DND-41 (cell line): ENCODE measurements at regions not wholly inside any gene's neighbourhood (a gene's known extent, or its start where the extent isn't known, plus 50 kb on each side); places are given as distances from the start of the nearest gene placed in this dataset.

Source experiments
- ATAC-seq: fragments of 200-7000 bp; cut with Tn5 transposase; 3 replicates; pipeline ENCODE4 v1.9.1; 2021; ENCODE audit warnings: low read depth; ENCODE audit not compliant: insufficient read depth
- DNase-seq: peaks from one replicate; pipeline ENCODE4 v3.0.0-alpha.2; 2020
- H2AFZ ChIP-seq: 2 replicates; pipeline ENCODE4 v1.6.0; 2012; ENCODE audit warnings: low read depth, low read length
- H3K27ac ChIP-seq: 2 replicates; pipeline ENCODE4 v1.5.1; 2012; ENCODE audit warnings: low read length, inconsistent platforms
- H3K27me3 ChIP-seq: fragments of 200-600 bp; sonication (generic); 2 replicates; pipeline ENCODE4 v1.6.0; 2012; ENCODE audit warnings: low read length, mild to moderate bottlenecking, inconsistent platforms; ENCODE audit not compliant: insufficient read depth, poor library complexity
- H3K36me3 ChIP-seq: 2 replicates; pipeline ENCODE4 v1.5.1; 2012; ENCODE audit warnings: low read length, inconsistent platforms; ENCODE audit not compliant: insufficient read depth
- H3K4me1 ChIP-seq: 2 replicates; pipeline ENCODE4 v1.5.1; 2012; ENCODE audit warnings: mild to moderate bottlenecking, low read length; ENCODE audit not compliant: insufficient read depth
- H3K4me2 ChIP-seq: 2 replicates; pipeline ENCODE4 v1.6.0; 2012; ENCODE audit warnings: mild to moderate bottlenecking, moderate library complexity, low read length, inconsistent platforms; ENCODE audit not compliant: insufficient read depth
- H3K4me3 ChIP-seq, 2 experiments: fragments of 200-600 bp in 1 of 2; shearing (Covaris generic) in 1 of 2; 2 replicates each; pipeline ENCODE4 v1.5.1; 2012 to 2016; ENCODE audit warnings: inconsistent platforms in 2 of 2, low read length in 2 of 2, mild to moderate bottlenecking in 2 of 2, low read depth in 1 of 2, moderate library complexity in 1 of 2
- H3K79me2 ChIP-seq: 2 replicates; pipeline ENCODE4 v1.6.0; 2012; ENCODE audit warnings: low read length, inconsistent platforms; ENCODE audit not compliant: insufficient read depth
- H3K9ac ChIP-seq: 2 replicates; pipeline ENCODE4 v1.6.0; 2012; ENCODE audit warnings: low read depth, mild to moderate bottlenecking, inconsistent platforms, low read length, moderate library complexity
- H3K9me3 ChIP-seq: 2 replicates; pipeline ENCODE4 v1.5.1; 2012; ENCODE audit warnings: low read length, moderate library complexity, mild to moderate bottlenecking, inconsistent platforms; ENCODE audit not compliant: insufficient read depth, severe bottlenecking
- H4K20me1 ChIP-seq: 2 replicates; pipeline ENCODE4 v1.6.0; 2012; ENCODE audit warnings: low read length; ENCODE audit not compliant: insufficient read depth
- CTCF ChIP-seq: IDR thresholded peaks from 2 replicates; pipeline ENCODE4 v1.5.1; 2012; ENCODE audit warnings: borderline replicate concordance, low read length, moderate library complexity, mild to moderate bottlenecking; ENCODE audit not compliant: poor library complexity, severe bottlenecking; ENCODE audit errors: extremely low read depth
- EZH2 ChIP-seq: IDR thresholded peaks from 3 replicates; pipeline ENCODE4 v1.6.1; 2012; ENCODE audit warnings: borderline replicate concordance, low read depth, mild to moderate bottlenecking, moderate library complexity, low read length, inconsistent platforms; ENCODE audit not compliant: severe bottlenecking

GRCh38 chr5:60509519-60509918 lies 190.4 kb downstream of the DEPDC1B start:
- no peak for ATAC-seq
- no peaks in the 10 kb centered on the region for H3K27me3 ChIP-seq
- TF ChIP-seq CTCF: no peak
- TF ChIP-seq EZH2: no peak

GRCh38 chr5:60507687-60508086 lies 192.3 kb downstream of the DEPDC1B start:
- no peak overlapping the region for H3K27ac ChIP-seq
- no peak overlapping the region for H3K4me2 ChIP-seq
- H3K9ac ChIP-seq: no peak overlapping the region
- no peaks in the 10 kb centered on the region for H3K27me3 ChIP-seq
- TF ChIP-seq EZH2: no peak
- no peak for TF ChIP-seq CTCF
- no peaks in the 10 kb centered on the region for H3K4me1 ChIP-seq
- H3K4me3 ChIP-seq: no peak overlapping the region
- DNase-seq: no peak
- no peak for ATAC-seq
- no peaks in the 10 kb centered on the region for H4K20me1 ChIP-seq
- no peaks in the 10 kb centered on the region for H3K9me3 ChIP-seq
- H3K36me3 ChIP-seq: no peaks in the 10 kb centered on the region
- no peaks in the 10 kb centered on the region for H3K79me2 ChIP-seq
- H2AFZ ChIP-seq: no peak overlapping the region

More at GRCh38 chr5:60509519-60509918, 190.4 kb downstream of the DEPDC1B start:
- H2AFZ ChIP-seq: no peak overlapping the region
- H4K20me1 ChIP-seq: no peaks in the 10 kb centered on the region
- no peak overlapping the region for H3K9ac ChIP-seq
- H3K27ac ChIP-seq: no peak overlapping the region
- no peak overlapping the region for H3K4me2 ChIP-seq
- H3K4me1 ChIP-seq: no peaks in the 10 kb centered on the region
- no peaks in the 10 kb centered on the region for H3K79me2 ChIP-seq
- no peaks in the 10 kb centered on the region for H3K36me3 ChIP-seq
- no peak for DNase-seq
- H3K4me3 ChIP-seq: no peak overlapping the region
- no peaks in the 10 kb centered on the region for H3K9me3 ChIP-seq

GRCh38 chr5:60505373-60506171 lies 194.4 kb downstream of the DEPDC1B start:
- H3K36me3 ChIP-seq: no peaks in the 10 kb centered on the region
- no peak overlapping the region for H3K4me3 ChIP-seq
- no peaks in the 10 kb centered on the region for H3K27me3 ChIP-seq
- H3K79me2 ChIP-seq: no peaks in the 10 kb centered on the region
- no peak overlapping the region for H3K27ac ChIP-seq
- no peaks in the 10 kb centered on the region for H3K4me1 ChIP-seq
- no peak for ATAC-seq
- H2AFZ ChIP-seq: no peak overlapping the region
- H3K9me3 ChIP-seq: no peaks in the 10 kb centered on the region
- H4K20me1 ChIP-seq: no peaks in the 10 kb centered on the region
- no peak overlapping the region for H3K4me2 ChIP-seq
- TF ChIP-seq CTCF (no peak), EZH2 (no peak)
- no peak overlapping the region for H3K9ac ChIP-seq
- no peak for DNase-seq
